DND-41 (cell line): ENCODE measurements at regions not wholly inside any gene's neighbourhood (a gene's known extent, or its start where the extent isn't known, plus 50 kb on each side); places are given as distances from the start of the nearest gene placed in this dataset.

ENCODE experiments used
- ATAC-seq: fragments of 200-7000 bp; cut with Tn5 transposase; 3 replicates; pipeline ENCODE4 v1.9.1; 2021; ENCODE audit warnings: low read depth; ENCODE audit not compliant: insufficient read depth
- DNase-seq: peaks from one replicate; pipeline ENCODE4 v3.0.0-alpha.2; 2020
- H2AFZ ChIP-seq: 2 replicates; pipeline ENCODE4 v1.6.0; 2012; ENCODE audit warnings: low read depth, low read length
- H3K27ac ChIP-seq: 2 replicates; pipeline ENCODE4 v1.5.1; 2012; ENCODE audit warnings: low read length, inconsistent platforms
- H3K27me3 ChIP-seq: fragments of 200-600 bp; sonication (generic); 2 replicates; pipeline ENCODE4 v1.6.0; 2012; ENCODE audit warnings: low read length, mild to moderate bottlenecking, inconsistent platforms; ENCODE audit not compliant: insufficient read depth, poor library complexity
- H3K36me3 ChIP-seq: 2 replicates; pipeline ENCODE4 v1.5.1; 2012; ENCODE audit warnings: low read length, inconsistent platforms; ENCODE audit not compliant: insufficient read depth
- H3K4me1 ChIP-seq: 2 replicates; pipeline ENCODE4 v1.5.1; 2012; ENCODE audit warnings: mild to moderate bottlenecking, low read length; ENCODE audit not compliant: insufficient read depth
- H3K4me2 ChIP-seq: 2 replicates; pipeline ENCODE4 v1.6.0; 2012; ENCODE audit warnings: mild to moderate bottlenecking, moderate library complexity, low read length, inconsistent platforms; ENCODE audit not compliant: insufficient read depth
- H3K4me3 ChIP-seq, 2 experiments: fragments of 200-600 bp in 1 of 2; shearing (Covaris generic) in 1 of 2; 2 replicates each; pipeline ENCODE4 v1.5.1; 2012 to 2016; ENCODE audit warnings: inconsistent platforms in 2 of 2, low read length in 2 of 2, mild to moderate bottlenecking in 2 of 2, low read depth in 1 of 2, moderate library complexity in 1 of 2
- H3K79me2 ChIP-seq: 2 replicates; pipeline ENCODE4 v1.6.0; 2012; ENCODE audit warnings: low read length, inconsistent platforms; ENCODE audit not compliant: insufficient read depth
- H3K9ac ChIP-seq: 2 replicates; pipeline ENCODE4 v1.6.0; 2012; ENCODE audit warnings: low read depth, mild to moderate bottlenecking, inconsistent platforms, low read length, moderate library complexity
- H3K9me3 ChIP-seq: 2 replicates; pipeline ENCODE4 v1.5.1; 2012; ENCODE audit warnings: low read length, moderate library complexity, mild to moderate bottlenecking, inconsistent platforms; ENCODE audit not compliant: insufficient read depth, severe bottlenecking
- H4K20me1 ChIP-seq: 2 replicates; pipeline ENCODE4 v1.6.0; 2012; ENCODE audit warnings: low read length; ENCODE audit not compliant: insufficient read depth
- EZH2 ChIP-seq: IDR thresholded peaks from 3 replicates; pipeline ENCODE4 v1.6.1; 2012; ENCODE audit warnings: borderline replicate concordance, low read depth, mild to moderate bottlenecking, moderate library complexity, low read length, inconsistent platforms; ENCODE audit not compliant: severe bottlenecking
- TF ChIP-seq, protein P1 (sequence below): IDR thresholded peaks from 2 replicates; pipeline ENCODE4 v1.5.1; 2012; ENCODE audit warnings: borderline replicate concordance, low read length, moderate library complexity, mild to moderate bottlenecking; ENCODE audit not compliant: poor library complexity, severe bottlenecking; ENCODE audit errors: extremely low read depth

DNA sequence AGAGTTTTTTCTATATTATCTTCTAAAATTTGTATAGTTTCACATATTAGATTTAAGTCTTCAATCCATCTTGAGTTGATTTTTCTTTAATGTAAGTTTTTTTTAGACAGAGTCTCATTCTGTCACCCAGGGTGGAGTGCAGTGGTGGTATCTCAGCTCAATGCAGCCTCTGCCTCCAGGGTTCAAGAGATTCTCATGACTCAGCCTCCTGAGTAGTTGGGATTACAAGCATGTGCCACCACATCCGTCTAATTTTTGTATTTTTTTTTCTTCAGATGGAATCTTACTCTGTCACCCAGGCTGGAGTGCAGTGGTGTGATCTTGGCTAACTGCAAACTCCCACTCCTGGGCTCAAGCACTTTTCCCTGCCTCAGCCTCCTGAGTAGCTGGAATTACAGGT lies 143.4 kb upstream of the ZNF92 start:
- H3K4me1 ChIP-seq, result peaks cover 23% of the 10 kb centered on the region
- H4K20me1 ChIP-seq, result no peaks in the 10 kb centered on the region
- DNase-seq (no peak), ATAC-seq (no peak)
- H2AFZ ChIP-seq, result no peak overlapping the region
- no peaks in the 10 kb centered on the region for H3K36me3 ChIP-seq
- H3K4me3 ChIP-seq, result no peak overlapping the region
- no peak overlapping the region for H3K9ac ChIP-seq
- H3K79me2 ChIP-seq, result no peaks in the 10 kb centered on the region
- H3K9me3 ChIP-seq, result no peaks in the 10 kb centered on the region
- H3K27ac ChIP-seq, result no peak overlapping the region
- no peaks in the 10 kb centered on the region for H3K27me3 ChIP-seq
- no peak overlapping the region for H3K4me2 ChIP-seq
- TF ChIP-seq EZH2, result no peak
- TF ChIP-seq, protein P1, sequence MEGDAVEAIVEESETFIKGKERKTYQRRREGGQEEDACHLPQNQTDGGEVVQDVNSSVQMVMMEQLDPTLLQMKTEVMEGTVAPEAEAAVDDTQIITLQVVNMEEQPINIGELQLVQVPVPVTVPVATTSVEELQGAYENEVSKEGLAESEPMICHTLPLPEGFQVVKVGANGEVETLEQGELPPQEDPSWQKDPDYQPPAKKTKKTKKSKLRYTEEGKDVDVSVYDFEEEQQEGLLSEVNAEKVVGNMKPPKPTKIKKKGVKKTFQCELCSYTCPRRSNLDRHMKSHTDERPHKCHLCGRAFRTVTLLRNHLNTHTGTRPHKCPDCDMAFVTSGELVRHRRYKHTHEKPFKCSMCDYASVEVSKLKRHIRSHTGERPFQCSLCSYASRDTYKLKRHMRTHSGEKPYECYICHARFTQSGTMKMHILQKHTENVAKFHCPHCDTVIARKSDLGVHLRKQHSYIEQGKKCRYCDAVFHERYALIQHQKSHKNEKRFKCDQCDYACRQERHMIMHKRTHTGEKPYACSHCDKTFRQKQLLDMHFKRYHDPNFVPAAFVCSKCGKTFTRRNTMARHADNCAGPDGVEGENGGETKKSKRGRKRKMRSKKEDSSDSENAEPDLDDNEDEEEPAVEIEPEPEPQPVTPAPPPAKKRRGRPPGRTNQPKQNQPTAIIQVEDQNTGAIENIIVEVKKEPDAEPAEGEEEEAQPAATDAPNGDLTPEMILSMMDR, result no peak

DNA sequence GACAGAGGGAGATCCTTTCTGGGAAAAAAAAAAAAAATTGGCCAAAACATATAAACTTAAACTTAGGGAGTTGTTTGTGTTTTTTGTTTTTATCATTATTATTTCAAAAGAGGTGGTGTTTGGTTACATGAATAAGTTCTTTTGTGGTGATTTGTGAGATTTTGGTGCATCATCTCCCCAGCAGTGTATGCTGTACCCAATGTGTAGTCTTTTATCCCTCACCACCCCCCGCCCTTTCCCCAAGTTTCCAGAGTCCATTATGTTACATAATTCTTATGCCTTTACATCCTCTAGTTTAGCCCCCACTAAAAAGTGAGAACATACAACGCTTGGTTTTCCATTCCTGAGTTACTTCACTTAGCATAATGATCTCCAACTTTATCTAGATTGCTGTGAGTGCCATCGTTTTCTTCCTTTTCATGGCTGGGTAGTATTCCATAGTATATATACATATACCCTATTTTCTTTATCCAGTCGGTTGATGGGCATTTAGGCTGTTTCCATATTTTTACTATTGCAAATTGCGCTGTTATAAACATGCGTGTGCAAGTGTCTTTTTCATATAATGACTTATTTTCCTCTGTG lies 148.1 kb upstream of the ZNF92 start:
- H3K9me3 ChIP-seq, result no peaks in the 10 kb centered on the region
- no peak overlapping the region for H2AFZ ChIP-seq
- no peak overlapping the region for H3K4me3 ChIP-seq
- H4K20me1 ChIP-seq, result no peaks in the 10 kb centered on the region
- ATAC-seq (no peak), DNase-seq (no peak)
- H3K27me3 ChIP-seq, result no peaks in the 10 kb centered on the region
- H3K4me1 ChIP-seq, result no peaks in the 10 kb centered on the region
- TF ChIP-seq, protein P1, result no peak
- no peak for TF ChIP-seq EZH2
- no peak overlapping the region for H3K27ac ChIP-seq
- H3K9ac ChIP-seq, result no peak overlapping the region
- no peak overlapping the region for H3K4me2 ChIP-seq
- H3K79me2 ChIP-seq, result no peaks in the 10 kb centered on the region
- H3K36me3 ChIP-seq, result no peaks in the 10 kb centered on the region

- H3K27me3 ChIP-seq, result no peaks in the 10 kb centered on the region
- no peaks in the 10 kb centered on the region for H4K20me1 ChIP-seq
- DNase-seq (no peak), ATAC-seq (no peak)
- no peak overlapping the region for H3K4me3 ChIP-seq
- TF ChIP-seq, protein P1, result no peak
- no peak for TF ChIP-seq EZH2
- H3K27ac ChIP-seq, result no peak overlapping the region
- no peak overlapping the region for H2AFZ ChIP-seq
- H3K9ac ChIP-seq, result no peak overlapping the region
- H3K9me3 ChIP-seq, result no peaks in the 10 kb centered on the region
- H3K4me2 ChIP-seq, result no peak overlapping the region
- H3K4me1 ChIP-seq, result no peaks in the 10 kb centered on the region
- no peaks in the 10 kb centered on the region for H3K79me2 ChIP-seq
- H3K36me3 ChIP-seq, result no peaks in the 10 kb centered on the region
These were observed 151.0 kb upstream of the ZNF92 start for GRCh38 chr7:65222655-65223054.

- Histone ChIP-seq H3K4me2 (no peak overlapping the region), H3K27ac (no peak overlapping the region), H3K4me1 (no peaks in the 10 kb centered on the region), H3K79me2 (no peaks in the 10 kb centered on the region), H3K4me3 (no peak overlapping the region), H2AFZ (no peak overlapping the region), H3K9me3 (no peaks in the 10 kb centered on the region), H4K20me1 (no peaks in the 10 kb centered on the region), H3K36me3 (no peaks in the 10 kb centered on the region), H3K9ac (no peak overlapping the region), H3K27me3 (no peaks in the 10 kb centered on the region)
- TF ChIP-seq, protein P1, result no peak
- TF ChIP-seq EZH2, result no peak
- ATAC-seq (no peak), DNase-seq (no peak)
These were observed 152.0 kb upstream of the ZNF92 start for GRCh38 chr7:65221683-65222082.
